Heart left ventricle (tissue), 16 donors: ENCODE measurements at regions not wholly inside any gene's neighbourhood (a gene's known extent, or its start where the extent isn't known, plus 50 kb on each side); places are given as distances from the start of the nearest gene placed in this dataset.

Source experiments
- ATAC-seq, 4 donors: fragments of 200-7000 bp; cut with Tn5 transposase; one replicate each; pipeline ENCODE4 v1.9.1; 2020 to 2022; ENCODE audit warnings: moderate library complexity in 4 of 4, mild to moderate bottlenecking in 3 of 4, moderate number of reproducible peaks in 1 of 4
- DNase-seq, 5 donors: peaks; one replicate each; pipeline ENCODE4 v3.0.0-alpha.2; 2020
- H3K27ac ChIP-seq, 12 donors: fragments of 200-600 bp; sonication (generic) in 4 of 12; one replicate each; pipeline versions ENCODE4 v1.5.0 to v1.8.0; 2016 to 2022; ENCODE audit warnings: mild to moderate bottlenecking in 2 of 12
- H3K27me3 ChIP-seq, 9 donors: fragments of 200-600 bp; sonication (generic) in 2 of 9; one replicate each; pipeline versions ENCODE4 v1.5.1 to v1.8.0; 2016 to 2022; ENCODE audit warnings: mild to moderate bottlenecking in 3 of 9
- H3K36me3 ChIP-seq, 9 donors: fragments of 200-600 bp; sonication (generic) in 2 of 9; one replicate each; pipeline versions ENCODE4 v1.5.0 to v1.8.0; 2018 to 2022; ENCODE audit warnings: mild to moderate bottlenecking in 2 of 9
- H3K4me1 ChIP-seq, 12 donors: fragments of 200-600 bp; sonication (generic) in 4 of 12; one replicate each; pipeline versions ENCODE4 v1.5.0 to v1.8.0; 2016 to 2022; ENCODE audit warnings: mild to moderate bottlenecking in 3 of 12
- H3K4me3 ChIP-seq, 12 donors: fragments of 200-600 bp; sonication (generic) in 4 of 12; one replicate each; pipeline versions ENCODE4 v1.5.0 to v1.8.0; 2017 to 2022; ENCODE audit warnings: mild to moderate bottlenecking in 9 of 12, moderate library complexity in 4 of 12
- H3K9me3 ChIP-seq, 12 donors: fragments of 200-600 bp; sonication (generic) in 4 of 12; one replicate each; pipeline versions ENCODE4 v1.5.0 to v1.8.0; 2016 to 2022; ENCODE audit warnings: mild to moderate bottlenecking in 1 of 12
- CTCF ChIP-seq, 12 donors: fragments of 200-600 bp; sonication (generic) in 4 of 12; IDR thresholded peaks; one replicate each; pipeline versions ENCODE4 v1.5.0 to v1.8.0; 2018 to 2022; ENCODE audit warnings: antibody characterized with exemption in 12 of 12, mild to moderate bottlenecking in 5 of 12
- POLR2A ChIP-seq, 2 donors: fragments of 450-650 bp; IDR thresholded peaks; one replicate each; pipeline ENCODE4 v1.6.1; 2017; ENCODE audit warnings: antibody characterized with exemption in 2 of 2, mild to moderate bottlenecking in 2 of 2, moderate library complexity in 2 of 2
- WGBS, 4 donors: extraction: QIAGEN DNeasy Blood & Tissue Kit in 2 of 4; methylation state at CpG; one replicate each; pipeline versions ENCODE4 v1.1.5 to v1.1.7; 2013 to 2018; 5-methylcytosine and 5-hydroxymethylcytosine counted together
- intact Hi-C, 10 donors: fragments of 100-400 bp; cut with DNase I; formaldehyde crosslinking; loops; one replicate each; pipeline versions ENCODE4 v1.11.1 to v1.14.2; 2022
- donor health status: ischemic (EF 13 %, LVEDD 7.1; RV severe dilation, severe dysfunction).
- donor health status: healthy with polysubstance abuse.
- donor health status: DM: no; HTN: yes; CAD: no.
- donor health status: DM: no; HTN: no; CAD: no.
- donor health status: ischemic (EF 25% LVEDD 6.9; RV normal size, moderate dysfunction).
- donor health status: ischemic (EF 25% LVEDD 5.7; RV mildly dilated, moderate dysfunction).
- donor health status: healthy.
- donor health status: DM: yes; HTN: yes; CAD: no.
- donor health status: ischemic (EF 35%, LVEDD 5.7; RV mildly dilated, moderate dysfunction).
- donor health status: nonischemic (EF 11% LVEDD 7.7; RV severe dilation, severe dysfunction).
- donor health status: DM: yes; HTN: yes; CAD: no.
- donor health status: PGD.
- donor health status: ischemic (EF 29% LVEDD 5.4; RV normal size, mild dysfunction).
- donor health status: nonischemic (EF 23%, LVEDD 6.1; RV moderate dilation, normal function).

- Histone ChIP-seq H3K4me3 (no peak overlapping the region), H3K27me3 (no peaks in the 10 kb centered on the region), H3K36me3 (no peaks in the 10 kb centered on the region), H3K27ac (no peak overlapping the region), H3K9me3 (no peaks in the 10 kb centered on the region), H3K4me1 (no peaks in the 10 kb centered on the region)
- DNase-seq (no peak), ATAC-seq (no peak)
- 53 to 70% (median 59%) methylated on average over 1 of the region's 1 CpG for WGBS, 4 donors
- TF ChIP-seq POLR2A (IDR thresholded peaks at IDR 0.05) (no peak), CTCF (IDR thresholded peaks at IDR 0.05) (no peak)
- intact Hi-C loops, result no loop called here
These were observed 114.3 kb upstream of the TDRD3 start for GRCh38 chr13:60282708-60283107.

DNA sequence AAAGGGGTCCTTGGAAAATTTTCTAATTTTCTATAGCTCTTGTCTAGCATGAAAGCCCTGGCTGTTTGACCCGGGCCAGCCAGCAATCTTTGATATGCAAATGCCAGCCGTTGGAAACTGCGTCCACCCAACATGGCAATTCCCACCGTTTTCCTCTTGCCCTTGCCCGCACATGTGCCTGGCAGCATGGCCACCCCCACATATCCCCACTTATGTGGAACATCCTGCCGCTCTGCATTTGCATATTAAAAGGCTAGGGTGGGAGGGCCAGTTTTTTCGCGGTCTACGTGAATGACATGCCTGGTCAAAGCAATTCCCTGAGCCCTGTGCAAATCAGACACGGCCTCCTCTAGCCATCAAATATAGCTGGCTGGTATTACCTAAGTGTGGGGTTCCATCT, 110.3 kb upstream of the TDRD3 start:
- no peak for TF ChIP-seq POLR2A (IDR thresholded peaks at IDR 0.05)
- no peak for TF ChIP-seq CTCF (IDR thresholded peaks at IDR 0.05)
- Histone ChIP-seq H3K9me3 (no peaks in the 10 kb centered on the region), H3K4me3 (no peak overlapping the region), H3K36me3 (no peaks in the 10 kb centered on the region), H3K4me1 (no peaks in the 10 kb centered on the region), H3K27ac (no peak overlapping the region), H3K27me3 (peaks cover 0 to under 1% (median 0%) of the 10 kb centered on the region in 9 donors)
- WGBS, 4 donors, result 92 to 94% (median 92%) methylated on average over 10 of the region's 10 CpGs
- DNase-seq, result no peak
- ATAC-seq, result no peak
- intact Hi-C loops, result no loop called here

DNA sequence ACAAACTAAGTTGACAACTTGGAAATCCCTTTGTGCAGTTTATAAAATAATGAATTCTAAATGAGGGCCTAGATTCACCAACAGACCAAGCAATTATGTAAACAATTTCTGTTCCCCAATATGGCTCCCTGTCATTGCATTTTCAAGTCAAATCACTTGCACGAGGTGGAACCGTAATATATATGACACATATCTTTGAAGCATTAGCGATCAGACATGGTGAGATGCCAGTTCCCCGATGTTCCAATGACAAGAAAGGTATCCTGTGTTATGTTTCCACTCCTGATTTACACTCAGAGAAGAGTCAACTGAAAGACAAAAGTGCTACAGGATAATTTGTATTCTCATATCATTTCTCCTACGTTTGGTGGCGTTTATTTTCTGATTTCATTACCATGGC, 108.5 kb upstream of the TDRD3 start:
- WGBS, 4 donors, result 77 to 82% (median 80%) methylated on average over 6 of the region's 6 CpGs
- DNase-seq, result no peak
- no peaks in the 10 kb centered on the region for H3K4me1 ChIP-seq
- intact Hi-C loops, result no loop called here
- no peak for TF ChIP-seq POLR2A (IDR thresholded peaks at IDR 0.05)
- TF ChIP-seq CTCF (IDR thresholded peaks at IDR 0.05), result no peak
- no peaks in the 10 kb centered on the region for H3K9me3 ChIP-seq
- peaks cover 0 to 4% (median 0%) of the 10 kb centered on the region in 9 donors for H3K27me3 ChIP-seq
- no peaks in the 10 kb centered on the region for H3K36me3 ChIP-seq
- no peak overlapping the region for H3K4me3 ChIP-seq
- H3K27ac ChIP-seq, result no peak overlapping the region
- ATAC-seq, result no peak

- no peak for DNase-seq
- TF ChIP-seq CTCF (IDR thresholded peaks at IDR 0.05) (no peak), POLR2A (IDR thresholded peaks at IDR 0.05) (no peak)
- H3K36me3 ChIP-seq, result no peaks in the 10 kb centered on the region
- no peak overlapping the region for H3K4me3 ChIP-seq
- WGBS, 4 donors, result 56 to 62% (median 58%) methylated on average over 7 of the region's 7 CpGs
- H3K4me1 ChIP-seq, result no peaks in the 10 kb centered on the region
- intact Hi-C loops, result no loop called here
- no peak overlapping the region for H3K27ac ChIP-seq
- H3K9me3 ChIP-seq, result no peaks in the 10 kb centered on the region
- peaks cover 0 to 5% (median 0%) of the 10 kb centered on the region in 9 donors for H3K27me3 ChIP-seq
- ATAC-seq, result no peak
These were observed 93.9 kb upstream of the TDRD3 start for GRCh38 chr13:60303166-60303565.
